HG02610 (cell line): ENCODE measurements at regions not wholly inside any gene's neighbourhood (a gene's known extent, or its start where the extent isn't known, plus 50 kb on each side); places are given as distances from the start of the nearest gene placed in this dataset.
"Not testable (repeated sequence)": the region's sequence is repeated elsewhere in the genome, so short reads cannot be mapped to it uniquely, and the experiment has no call there.

ENCODE experiments used
- ATAC-seq: cut with Tn5 transposase; IDR thresholded peaks from one replicate; pipeline ENCODE4 v1.9.1; 2021; ENCODE audit warnings: mild to moderate bottlenecking, moderate library complexity; ENCODE audit not compliant: unreplicated experiment

- ATAC-seq: not testable (repeated sequence)
These were observed 640.3 kb downstream of the EPHA3 start for GRCh38 chr3:89747541-89748278.

DNA sequence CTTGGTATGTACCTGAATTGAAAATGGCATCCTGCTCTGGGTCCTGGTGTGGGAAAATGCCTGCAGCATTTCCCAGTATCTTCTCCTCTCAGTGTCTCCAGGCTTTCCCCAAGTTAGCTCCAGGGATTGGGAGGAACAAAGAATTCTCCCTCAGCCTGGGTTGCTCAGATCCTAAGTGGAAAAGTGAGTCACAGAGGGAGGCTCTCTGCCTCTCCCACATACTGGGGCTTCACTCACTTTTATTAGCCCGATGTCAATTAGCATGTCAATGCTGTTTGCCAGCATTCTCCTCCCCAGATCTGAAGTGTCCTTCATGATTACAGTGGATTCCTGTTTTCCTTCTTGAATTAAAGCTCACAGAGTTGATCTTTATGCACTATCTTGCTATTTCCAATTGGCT, 655.0 kb downstream of the EPHA3 start:
- no peak for ATAC-seq

DNA sequence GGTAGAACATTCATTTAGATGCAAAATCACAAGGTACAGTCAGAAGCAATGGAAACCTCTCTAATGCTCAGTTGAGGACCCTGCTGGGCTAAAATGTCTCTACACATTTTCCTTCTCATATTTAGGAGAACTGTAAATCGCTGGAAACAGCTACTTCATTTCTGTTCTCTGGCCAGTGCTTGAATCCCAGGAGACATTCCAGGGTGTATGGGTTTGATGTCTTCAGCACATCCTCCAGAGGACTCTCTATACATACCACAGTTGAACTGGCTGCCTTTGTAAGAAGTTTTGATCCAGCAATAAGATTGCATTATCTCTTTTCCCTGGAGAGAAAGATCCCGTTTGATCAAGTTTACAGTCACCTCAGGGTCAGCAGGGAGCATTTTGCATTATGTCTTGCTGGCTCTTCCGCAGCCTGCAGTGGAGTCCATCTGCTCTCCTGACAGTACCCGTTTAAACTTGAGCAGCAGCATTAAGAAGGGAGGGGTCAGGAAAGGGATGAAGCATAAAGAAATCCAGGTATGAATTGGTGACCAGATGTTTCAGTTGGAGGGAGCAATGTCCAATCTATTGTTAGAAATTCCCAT, 676.0 kb downstream of the EPHA3 start:
- no peak for ATAC-seq

GRCh38 chr3:89787485-89787884, 680.1 kb downstream of the EPHA3 start:
- ATAC-seq: no peak

GRCh38 chr3:89787979-89788378, 680.6 kb downstream of the EPHA3 start:
- ATAC-seq: no peak

GRCh38 chr3:89795506-89795905, 688.1 kb downstream of the EPHA3 start:
- no peak for ATAC-seq

- no peak for ATAC-seq
These were observed 695.5 kb downstream of the EPHA3 start for GRCh38 chr3:89802881-89803280.

DNA sequence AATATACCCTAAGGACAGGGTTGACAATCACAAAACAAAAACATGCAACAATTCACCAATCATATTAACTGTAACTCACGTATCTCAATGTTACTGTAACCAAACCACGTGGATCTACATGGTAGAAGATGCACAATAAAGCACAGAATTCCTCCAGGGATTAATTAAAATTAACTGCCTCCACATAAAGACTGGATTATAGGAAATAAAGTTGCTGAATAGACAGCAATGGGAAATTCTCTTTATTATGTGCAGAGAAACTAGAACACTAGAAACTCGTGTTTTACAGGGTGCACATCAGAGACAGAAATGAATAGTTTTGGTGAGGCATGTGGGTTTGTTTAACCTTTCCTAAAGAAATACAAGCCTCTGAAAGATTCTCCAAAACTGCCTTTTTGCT, 696.3 kb downstream of the EPHA3 start:
- no peak for ATAC-seq

DNA sequence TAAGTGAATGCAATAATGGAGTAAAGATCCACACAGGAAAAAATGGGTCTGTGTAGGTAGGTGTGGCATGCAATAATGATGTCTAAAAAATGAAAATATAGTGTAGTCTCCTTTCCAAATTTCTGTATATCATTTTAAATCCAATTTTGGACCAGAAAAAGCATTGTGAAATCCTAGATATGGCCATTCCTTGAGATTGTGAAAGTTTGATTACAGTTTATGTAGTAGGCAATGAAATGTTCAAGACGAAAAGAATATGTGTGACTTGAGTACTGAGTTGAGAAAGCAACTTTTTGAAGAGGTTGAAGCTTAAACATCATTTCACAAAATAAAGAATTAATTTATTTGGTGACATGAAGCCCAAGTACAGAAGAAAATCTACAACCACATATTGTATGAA, 698.7 kb downstream of the EPHA3 start:
- ATAC-seq: no peak

GRCh38 chr3:89808680-89809197, 701.3 kb downstream of the EPHA3 start:
- no peak for ATAC-seq

- ATAC-seq: no peak
These were observed 706.1 kb downstream of the EPHA3 start for GRCh38 chr3:89813500-89813899.

DNA sequence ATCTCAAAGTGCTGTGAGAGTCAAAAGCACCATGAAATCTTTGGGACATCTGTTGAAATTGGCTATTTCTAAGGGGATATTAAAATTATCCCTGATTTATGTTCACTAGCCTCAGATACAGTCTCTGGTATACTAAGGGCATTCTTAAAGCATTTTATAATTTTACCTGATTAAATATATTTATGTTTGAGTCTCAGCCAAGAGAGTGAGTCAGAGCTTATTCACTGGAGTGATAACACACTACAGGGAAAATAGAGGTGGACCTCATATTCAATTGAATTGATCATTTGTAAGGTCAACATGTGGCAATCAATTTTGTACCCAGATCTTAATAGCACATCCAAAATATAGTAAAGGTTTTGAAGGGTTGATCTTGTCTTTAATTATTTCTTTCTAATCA, 733.6 kb downstream of the EPHA3 start:
- no peak for ATAC-seq

GRCh38 chr3:89845053-89845452, 737.6 kb downstream of the EPHA3 start:
- ATAC-seq: no peak

DNA sequence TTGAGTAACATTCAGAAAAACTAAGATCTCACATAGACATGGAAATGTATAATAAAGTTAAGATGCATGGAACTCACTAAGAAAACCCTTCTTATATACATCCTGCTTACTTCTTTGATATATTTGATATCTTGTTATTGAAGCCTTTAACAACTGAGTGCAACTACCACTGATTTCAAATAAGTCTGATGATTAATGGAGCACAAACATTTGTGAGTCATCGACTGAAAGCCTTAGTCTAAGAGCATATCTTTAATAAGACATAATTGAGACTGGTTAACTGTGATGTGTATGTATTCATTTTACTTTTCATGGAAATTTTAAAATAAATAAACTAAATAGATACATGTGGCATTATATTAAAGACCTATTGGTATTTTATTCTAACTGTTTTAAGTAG, 740.5 kb downstream of the EPHA3 start:
- no peak for ATAC-seq

DNA sequence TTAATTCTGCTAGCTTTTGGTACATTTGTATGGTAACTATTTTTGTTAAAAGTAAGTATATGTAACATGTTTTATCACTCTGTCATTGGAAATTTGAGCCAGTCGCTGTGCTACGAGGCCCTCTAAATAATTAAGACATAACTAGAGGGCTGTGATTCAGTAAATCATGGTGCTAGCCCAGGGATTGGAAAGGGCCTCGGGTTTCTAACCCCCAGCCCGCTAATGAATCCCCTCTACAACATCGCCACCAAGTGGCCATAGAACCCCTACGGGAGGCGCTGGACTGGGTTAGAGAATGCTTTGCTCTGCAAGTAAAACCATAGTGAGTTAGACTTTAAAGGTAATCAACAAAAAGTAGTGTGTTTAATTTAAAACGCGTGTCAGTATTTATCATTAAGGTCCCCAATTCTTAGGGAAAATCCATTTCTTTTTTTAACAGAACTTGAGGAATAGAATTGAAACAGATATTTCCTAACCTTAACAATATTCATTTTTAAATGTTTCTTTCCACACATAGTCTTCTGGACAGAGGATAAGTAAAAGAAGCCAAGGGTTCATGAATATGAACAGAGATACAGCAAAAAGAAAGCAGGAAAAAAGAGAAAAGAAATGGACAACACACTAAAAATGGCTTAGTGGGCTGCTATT, 744.7 kb downstream of the EPHA3 start:
- no peak for ATAC-seq

DNA sequence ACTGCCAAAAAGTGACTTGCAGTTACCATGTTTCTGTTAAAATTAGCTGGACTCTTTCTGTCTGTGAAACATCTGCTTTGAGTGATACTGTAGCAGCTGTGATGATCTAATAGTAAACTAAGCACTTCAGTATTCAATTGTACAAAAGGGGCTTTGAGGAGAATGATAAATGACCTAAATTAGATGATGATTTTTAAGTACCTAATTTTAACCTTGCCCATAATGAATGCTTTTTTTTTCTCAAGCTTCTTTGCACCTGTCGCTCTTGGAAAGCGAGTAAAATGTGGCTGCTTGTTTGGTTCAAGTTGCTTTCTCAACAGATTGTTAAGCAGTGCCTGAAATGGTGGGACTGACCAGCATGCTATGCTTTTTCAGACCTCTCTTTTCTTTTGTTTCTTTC, 752.3 kb downstream of the EPHA3 start:
- ATAC-seq: no peak

GRCh38 chr3:89867286-89867685, 759.9 kb downstream of the EPHA3 start:
- ATAC-seq: no peak

- ATAC-seq: no peak
These were observed 768.7 kb downstream of the EPHA3 start for GRCh38 chr3:89876116-89876515.

- ATAC-seq: no peak
These were observed 769.8 kb downstream of the EPHA3 start for GRCh38 chr3:89877230-89877629.

DNA sequence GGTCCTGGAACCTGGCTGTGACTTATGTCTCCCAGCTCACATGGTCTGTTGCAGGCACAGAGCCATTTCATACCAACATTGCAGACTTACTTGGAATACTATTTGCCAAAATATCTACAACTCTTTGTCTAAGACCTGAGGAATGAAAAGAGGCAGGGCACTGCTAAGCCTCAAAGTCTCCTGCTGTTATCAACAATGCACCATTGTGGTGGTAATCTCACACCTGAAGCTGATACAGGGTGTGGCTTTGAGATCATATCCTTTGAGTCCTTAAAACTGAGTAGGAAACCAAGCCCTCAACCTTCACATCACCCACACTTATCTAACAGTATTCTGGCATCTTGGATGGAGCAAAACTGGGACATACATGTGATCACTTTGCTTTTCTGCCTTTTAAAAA, 782.0 kb downstream of the EPHA3 start:
- no peak for ATAC-seq

DNA sequence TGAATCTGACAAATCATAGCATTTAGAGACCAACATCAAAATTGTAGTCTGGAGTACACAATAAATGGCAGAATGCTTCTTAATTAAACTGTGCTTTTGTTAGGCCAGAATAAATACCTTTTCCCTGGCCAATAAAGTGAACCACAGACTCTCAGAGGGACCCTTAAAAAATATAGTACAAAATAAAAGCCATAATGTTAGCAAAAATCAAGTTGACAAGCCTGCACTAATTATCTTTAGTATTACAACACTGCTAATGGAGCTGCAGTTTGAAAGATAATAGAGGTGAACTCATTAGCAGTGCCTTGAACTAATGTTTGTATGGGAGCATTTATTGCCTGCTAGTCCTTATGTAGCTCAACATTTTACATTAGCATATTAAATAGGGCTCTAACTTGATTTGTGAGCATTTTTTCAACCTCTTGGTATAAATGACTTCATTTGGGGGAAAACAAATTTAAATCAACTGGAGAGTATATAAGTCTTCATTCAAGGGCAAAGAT, 801.3 kb downstream of the EPHA3 start:
- ATAC-seq: no peak

DNA sequence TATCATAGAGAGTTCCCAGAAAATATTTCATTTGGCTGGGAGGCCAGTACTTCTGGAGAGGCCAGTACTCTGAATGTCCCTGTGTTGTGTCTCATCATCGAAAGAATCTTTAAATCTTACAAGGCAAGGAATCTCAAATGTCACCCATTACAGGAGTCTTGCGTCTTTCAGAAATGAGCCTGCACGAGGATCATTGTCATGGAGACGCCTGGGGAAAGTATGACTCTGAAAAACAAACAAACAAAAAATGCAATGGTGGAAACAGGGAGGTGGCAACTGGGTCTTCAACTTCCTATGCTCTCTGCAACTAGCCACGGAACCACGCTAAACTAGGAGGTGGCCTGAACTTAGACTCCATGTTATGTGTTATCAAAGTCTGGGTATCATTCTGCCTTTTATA, 804.6 kb downstream of the EPHA3 start:
- ATAC-seq: no peak
